ENCODE measurements at regions not wholly inside any gene's neighbourhood (a gene's known extent, or its start where the extent isn't known, plus 50 kb on each side); places are given as distances from the start of the nearest gene placed in this dataset.
A peak's percentile ranks its signal among the peaks of the same experiment; 100 is the strongest.

DNA sequence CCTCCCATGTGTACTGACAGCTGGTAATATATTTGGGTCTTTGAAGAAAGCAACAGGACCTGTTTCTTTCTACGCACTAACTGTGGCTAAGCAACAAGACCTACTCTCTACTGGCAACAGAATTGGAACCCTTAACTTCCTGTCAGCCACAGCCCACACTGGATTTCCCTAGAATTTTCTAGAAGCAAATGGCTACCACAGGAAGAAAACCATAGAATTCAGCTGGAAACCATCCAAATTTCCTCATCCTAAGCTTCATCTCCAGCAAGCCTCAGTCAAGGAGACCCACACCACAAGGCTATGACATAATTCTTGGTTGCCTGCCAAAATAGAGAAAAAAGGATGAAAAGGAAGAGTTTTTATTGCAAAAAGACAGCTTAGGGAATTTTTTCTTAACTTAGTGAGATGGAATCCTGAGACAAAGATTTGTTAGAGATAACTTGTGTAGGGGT is 171.8 kb upstream of the TNC start:
- Histone ChIP-seq H3K9me3 (no peaks in the 10 kb centered on the region), H3K36me3 (no peaks in the 10 kb centered on the region), H3K27me3 (replicated peaks; ENCODE audit: insufficient read depth) (no peaks in the 10 kb centered on the region), H3K4me3 (no peak overlapping the region), H3K4me1 (ENCODE audit: control insufficient read depth in 1 of 2, low read depth in 2 of 2) (peaks cover 20 to 29% of the 10 kb centered on the region in 2 donors), H3K27ac (no peak overlapping the region)
- ATAC-seq (ENCODE audit: insufficient number of reproducible peaks, low FRiP score, low read depth): no peak
- DNase-seq (ENCODE audit: low spot score): no peak
- TF ChIP-seq, protein P1, sequence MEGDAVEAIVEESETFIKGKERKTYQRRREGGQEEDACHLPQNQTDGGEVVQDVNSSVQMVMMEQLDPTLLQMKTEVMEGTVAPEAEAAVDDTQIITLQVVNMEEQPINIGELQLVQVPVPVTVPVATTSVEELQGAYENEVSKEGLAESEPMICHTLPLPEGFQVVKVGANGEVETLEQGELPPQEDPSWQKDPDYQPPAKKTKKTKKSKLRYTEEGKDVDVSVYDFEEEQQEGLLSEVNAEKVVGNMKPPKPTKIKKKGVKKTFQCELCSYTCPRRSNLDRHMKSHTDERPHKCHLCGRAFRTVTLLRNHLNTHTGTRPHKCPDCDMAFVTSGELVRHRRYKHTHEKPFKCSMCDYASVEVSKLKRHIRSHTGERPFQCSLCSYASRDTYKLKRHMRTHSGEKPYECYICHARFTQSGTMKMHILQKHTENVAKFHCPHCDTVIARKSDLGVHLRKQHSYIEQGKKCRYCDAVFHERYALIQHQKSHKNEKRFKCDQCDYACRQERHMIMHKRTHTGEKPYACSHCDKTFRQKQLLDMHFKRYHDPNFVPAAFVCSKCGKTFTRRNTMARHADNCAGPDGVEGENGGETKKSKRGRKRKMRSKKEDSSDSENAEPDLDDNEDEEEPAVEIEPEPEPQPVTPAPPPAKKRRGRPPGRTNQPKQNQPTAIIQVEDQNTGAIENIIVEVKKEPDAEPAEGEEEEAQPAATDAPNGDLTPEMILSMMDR (IDR thresholded peaks at IDR 0.05): no peak

DNA sequence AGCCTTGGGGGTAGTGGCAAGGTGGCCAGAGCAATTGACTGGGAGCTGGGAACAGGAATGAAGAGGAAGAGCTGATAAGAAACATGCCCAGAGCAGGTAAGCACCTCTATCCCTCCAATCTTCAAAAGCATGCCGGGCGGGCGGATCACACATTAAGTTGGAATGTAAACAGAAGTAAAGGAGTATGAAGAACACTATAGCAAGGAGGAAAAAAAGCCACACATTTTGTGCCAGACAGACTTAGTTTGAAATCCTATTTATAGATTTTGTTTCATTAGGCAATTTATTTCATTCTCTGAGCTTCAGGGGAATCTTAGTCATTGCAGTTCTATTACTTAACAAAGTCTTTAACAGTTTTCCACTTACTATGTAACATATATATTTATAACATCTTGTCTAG is 173.9 kb upstream of the TNC start:
- Histone ChIP-seq H3K36me3 (no peaks in the 10 kb centered on the region), H3K4me1 (ENCODE audit: control insufficient read depth in 1 of 2, low read depth in 2 of 2) (peaks cover 20 to 29% of the 10 kb centered on the region in 2 donors)
- no peak for ATAC-seq (ENCODE audit: insufficient number of reproducible peaks, low FRiP score, low read depth)

DNA sequence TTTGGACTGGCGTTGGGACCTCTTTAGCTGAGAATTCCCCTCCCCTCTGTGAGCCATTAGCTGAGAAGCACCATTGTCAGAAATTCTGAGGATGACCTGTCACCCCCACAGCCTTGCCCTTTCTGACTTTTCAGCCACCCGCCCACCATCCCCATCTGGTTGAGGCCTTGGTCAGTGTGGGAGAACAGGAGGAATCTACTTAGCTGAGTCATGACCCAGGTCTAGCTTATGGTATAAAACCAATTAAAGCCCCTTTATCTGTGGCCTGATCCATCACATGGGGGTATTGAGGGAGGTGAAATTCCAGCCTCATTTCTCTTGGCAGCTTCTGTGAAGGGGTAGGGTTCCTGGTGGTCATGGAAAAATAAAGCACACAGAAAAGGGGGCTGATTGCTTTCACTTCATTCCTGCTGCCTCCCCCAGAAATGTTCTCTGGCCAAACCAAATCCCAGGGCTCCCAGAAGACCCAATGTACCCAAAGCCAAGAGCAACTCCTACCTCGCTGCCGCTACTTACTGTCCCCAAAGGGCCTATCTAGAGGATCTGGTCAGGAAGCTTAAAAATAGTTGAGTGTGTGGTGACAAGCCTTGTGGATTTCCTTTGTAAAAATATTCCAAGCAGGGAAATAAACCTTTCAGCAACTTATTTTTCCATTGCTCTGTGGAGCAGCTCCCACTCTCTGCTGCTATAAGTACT is 174.8 kb upstream of the TNC start:
- peak overlapping the region; percentile 9 to 49 for H3K27ac ChIP-seq
- H3K36me3 ChIP-seq: no peaks in the 10 kb centered on the region
- peaks cover 20 to 29% of the 10 kb centered on the region in 2 donors for H3K4me1 ChIP-seq (ENCODE audit: control insufficient read depth in 1 of 2, low read depth in 2 of 2)
- H3K27me3 ChIP-seq (replicated peaks; ENCODE audit: insufficient read depth): no peaks in the 10 kb centered on the region
- TF ChIP-seq, protein P1 (IDR thresholded peaks at IDR 0.05): no peak
- no peak for DNase-seq (ENCODE audit: low spot score)
- H3K9me3 ChIP-seq: no peaks in the 10 kb centered on the region
- ATAC-seq (ENCODE audit: insufficient number of reproducible peaks, low FRiP score, low read depth): peak; percentile 18
- H3K4me3 ChIP-seq: no peak overlapping the region

More for the DNA sequence above, 173.9 kb upstream of the TNC start:
- DNase-seq (ENCODE audit: low spot score): no peak
- no peaks in the 10 kb centered on the region for H3K9me3 ChIP-seq
- TF ChIP-seq, protein P1 (IDR thresholded peaks at IDR 0.05): no peak
- no peak overlapping the region for H3K4me3 ChIP-seq
- H3K27ac ChIP-seq: peak overlapping the region in 1 of 2 donors; percentile 37
- H3K27me3 ChIP-seq (replicated peaks; ENCODE audit: insufficient read depth): no peaks in the 10 kb centered on the region

DNA sequence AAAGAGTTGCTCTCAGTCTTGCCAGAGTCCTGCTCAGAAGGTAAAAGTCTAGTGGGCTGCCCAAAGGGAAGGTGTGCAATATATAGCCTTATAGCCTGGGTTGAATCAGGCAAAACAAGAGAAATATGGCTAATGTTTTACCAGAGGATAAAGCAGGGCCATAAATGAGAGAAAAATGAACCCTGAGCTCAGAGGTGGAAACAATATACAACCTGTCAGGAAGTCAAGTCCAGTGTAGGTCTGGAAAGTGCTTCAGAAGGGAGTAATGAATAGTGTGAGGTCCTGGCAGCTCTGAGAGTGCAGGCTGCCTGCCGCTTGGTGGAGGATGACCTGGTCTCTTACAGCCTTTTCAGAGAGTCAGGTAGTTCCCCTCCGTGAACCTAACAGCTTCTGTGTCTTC is 177.8 kb upstream of the TNC start:
- DNase-seq (ENCODE audit: low spot score) (no peak), ATAC-seq (ENCODE audit: insufficient number of reproducible peaks, low FRiP score, low read depth) (no peak)
- Histone ChIP-seq H3K4me1 (ENCODE audit: control insufficient read depth in 1 of 2, low read depth in 2 of 2) (peaks cover 20 to 29% of the 10 kb centered on the region in 2 donors), H3K27ac (no peak overlapping the region), H3K36me3 (no peaks in the 10 kb centered on the region), H3K4me3 (no peak overlapping the region), H3K9me3 (no peaks in the 10 kb centered on the region), H3K27me3 (replicated peaks; ENCODE audit: insufficient read depth) (no peaks in the 10 kb centered on the region)
- TF ChIP-seq, protein P1 (IDR thresholded peaks at IDR 0.05): no peak

DNA sequence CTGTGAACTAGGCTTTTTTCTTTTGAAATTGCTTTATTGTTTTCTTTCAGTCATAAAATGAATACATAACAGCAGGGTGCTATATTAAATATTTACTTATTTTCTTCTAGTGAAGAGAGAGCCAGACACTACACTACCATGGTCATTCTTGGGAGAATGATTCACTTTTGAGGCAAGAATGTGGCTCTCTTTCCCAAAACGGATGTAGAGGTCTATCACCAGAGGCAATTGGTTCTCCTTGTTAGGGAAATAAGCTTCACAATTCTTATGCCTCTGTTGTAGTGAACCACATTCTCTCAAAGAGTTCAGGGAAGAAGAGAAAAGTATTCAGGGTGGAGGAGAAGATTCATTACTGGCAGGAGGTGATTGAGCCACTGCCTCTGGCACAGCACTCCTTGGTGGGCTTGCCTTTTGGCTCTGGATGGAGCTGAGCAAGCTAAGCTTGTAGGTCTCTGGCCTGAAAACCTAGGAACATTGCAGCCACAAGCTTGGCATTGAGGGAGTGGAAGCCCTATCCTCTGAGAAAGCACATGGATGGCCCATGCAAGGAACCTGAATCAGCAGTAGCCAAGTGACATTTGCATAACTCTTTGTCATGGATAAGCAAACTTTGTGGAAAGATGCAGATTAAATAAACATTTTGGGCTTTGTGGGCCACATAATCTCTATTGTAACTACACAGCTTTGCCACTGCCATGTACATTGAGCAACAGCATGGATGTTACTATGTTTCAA is 179.0 kb upstream of the TNC start:
- Histone ChIP-seq H3K4me1 (ENCODE audit: control insufficient read depth in 1 of 2, low read depth in 2 of 2) (peaks cover 14 to 22% of the 10 kb centered on the region in 2 donors), H3K27me3 (replicated peaks; ENCODE audit: insufficient read depth) (no peaks in the 10 kb centered on the region), H3K36me3 (no peaks in the 10 kb centered on the region), H3K4me3 (no peak overlapping the region), H3K27ac (no peak overlapping the region), H3K9me3 (no peaks in the 10 kb centered on the region)
- ATAC-seq (ENCODE audit: insufficient number of reproducible peaks, low FRiP score, low read depth): no peak
- TF ChIP-seq, protein P1 (IDR thresholded peaks at IDR 0.05): no peak
- no peak for DNase-seq (ENCODE audit: low spot score)

Data from thoracic aorta (tissue), 2 donors.